Right renal pelvis (tissue), 4 donors: ENCODE measurements at regions not wholly inside any gene's neighbourhood (a gene's known extent, or its start where the extent isn't known, plus 50 kb on each side); places are given as distances from the start of the nearest gene placed in this dataset.

Source experiments
- DNase-seq, 4 donors: peaks; one replicate each; pipeline ENCODE4 v3.0.0-alpha.2; 2013; ENCODE audit warnings: low read depth in 4 of 4, low spot score in 3 of 4, missing footprints in 1 of 4

GRCh38 chr5:104178829-104179456 is 616.4 kb upstream of the NUDT12 start:
- DNase-seq, result no peak

- DNase-seq, result no peak
These were observed 615.5 kb upstream of the NUDT12 start for GRCh38 chr5:104178066-104178465.

- DNase-seq, result no peak
These were observed 615.1 kb upstream of the NUDT12 start for GRCh38 chr5:104177651-104178050.

- DNase-seq, result no peak
These were observed 610.4 kb upstream of the NUDT12 start for GRCh38 chr5:104172976-104173375.

GRCh38 chr5:104171958-104172690 is 609.5 kb upstream of the NUDT12 start:
- DNase-seq, result no peak

GRCh38 chr5:104170926-104171325 is 608.3 kb upstream of the NUDT12 start:
- DNase-seq, result no peak

- no peak for DNase-seq
These were observed 584.1 kb upstream of the NUDT12 start for GRCh38 chr5:104146652-104147051.

- DNase-seq, result no peak
These were observed 577.3 kb upstream of the NUDT12 start for GRCh38 chr5:104139840-104140239.

GRCh38 chr5:104130320-104130719 is 567.7 kb upstream of the NUDT12 start:
- no peak for DNase-seq

GRCh38 chr5:104128348-104128747 is 565.8 kb upstream of the NUDT12 start:
- DNase-seq, result no peak

- no peak for DNase-seq
These were observed 564.4 kb upstream of the NUDT12 start for GRCh38 chr5:104126980-104127379.

- no peak for DNase-seq
These were observed 556.9 kb upstream of the NUDT12 start for GRCh38 chr5:104119529-104119928.

GRCh38 chr5:104111632-104112031 is 549.0 kb upstream of the NUDT12 start:
- no peak for DNase-seq

- no peak for DNase-seq
These were observed 533.9 kb upstream of the NUDT12 start for GRCh38 chr5:104096451-104096850.

- no peak for DNase-seq
These were observed 532.9 kb upstream of the NUDT12 start for GRCh38 chr5:104095527-104095926.

GRCh38 chr5:104088876-104089778 is 526.5 kb upstream of the NUDT12 start:
- DNase-seq, result no peak

- no peak for DNase-seq
These were observed 522.3 kb upstream of the NUDT12 start for GRCh38 chr5:104084896-104085295.

GRCh38 chr5:104082754-104083153 is 520.2 kb upstream of the NUDT12 start:
- no peak for DNase-seq

- no peak for DNase-seq
These were observed 518.6 kb upstream of the NUDT12 start for GRCh38 chr5:104081232-104081631.

GRCh38 chr5:104080646-104081175 is 518.1 kb upstream of the NUDT12 start:
- DNase-seq, result no peak
